ENCODE measurements at regions not wholly inside any gene's neighbourhood (a gene's known extent, or its start where the extent isn't known, plus 50 kb on each side); places are given as distances from the start of the nearest gene placed in this dataset.

DNA sequence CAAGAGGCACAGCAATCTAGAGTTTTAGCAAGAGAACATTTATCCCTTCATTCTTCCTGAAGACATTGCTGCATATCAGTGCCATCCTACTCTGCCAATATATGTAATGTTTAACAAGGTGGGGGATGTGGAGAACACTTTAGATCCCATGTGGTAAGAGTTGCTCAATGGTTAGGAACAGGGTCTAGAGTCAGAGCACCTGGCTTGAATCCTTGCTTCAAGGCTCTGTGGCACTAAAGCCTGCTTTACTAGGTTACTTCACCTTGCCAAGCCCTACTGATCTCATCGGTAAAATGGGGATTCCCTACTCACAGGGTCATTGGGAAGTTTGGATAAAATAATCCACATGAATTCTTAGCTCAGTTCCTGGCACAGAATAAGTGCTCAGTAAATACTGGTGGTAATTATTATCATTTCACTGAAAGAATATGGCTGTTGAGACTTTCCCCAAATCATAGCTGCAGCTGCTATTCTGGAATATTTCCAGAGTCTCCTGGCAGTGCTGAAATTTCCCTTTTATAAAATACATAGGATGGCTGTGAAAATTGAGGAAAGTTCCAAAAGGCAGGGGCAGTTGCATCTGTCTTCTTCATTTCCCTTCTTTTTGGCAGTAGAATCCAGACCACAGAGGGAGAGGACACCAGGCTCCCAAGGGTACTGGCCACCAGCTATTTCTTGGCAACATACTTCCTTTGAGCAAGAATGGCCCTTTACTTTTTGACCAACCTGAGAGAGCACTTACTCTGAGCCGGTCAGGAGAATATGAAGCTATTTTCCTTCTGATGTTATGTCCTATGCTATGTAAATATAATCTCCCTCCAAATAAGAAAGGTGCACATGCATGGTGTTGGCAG is 142.8 kb downstream of the PALM2AKAP2 start:
- TF ChIP-seq POLR2A (IDR thresholded peaks at IDR 0.05; ENCODE audit: low read length) (no peak), GATA1 (IDR thresholded peaks at IDR 0.05; ENCODE audit: low read depth, low read length) (no peak)
